Left ventricle myocardium inferior (tissue), 1 donor: ENCODE measurements at regions not wholly inside any gene's neighbourhood (a gene's known extent, or its start where the extent isn't known, plus 50 kb on each side); places are given as distances from the start of the nearest gene placed in this dataset.

ENCODE experiments used
- DNase-seq: peaks from one replicate; pipeline ENCODE4 v3.0.0-alpha.2; 2020
- H3K27ac ChIP-seq: fragments of 200-600 bp; replicated peaks from 2 replicates; pipeline ENCODE4 v1.8.0; 2021
- H3K27me3 ChIP-seq: fragments of 200-600 bp; 2 replicates; pipeline ENCODE4 v1.8.0; 2021; ENCODE audit warnings: low read depth
- H3K36me3 ChIP-seq: fragments of 200-600 bp; 2 replicates; pipeline ENCODE4 v1.8.0; 2021
- H3K4me1 ChIP-seq: fragments of 200-600 bp; 2 replicates; pipeline ENCODE4 v1.8.0; 2021
- H3K4me3 ChIP-seq: fragments of 200-600 bp; 2 replicates; pipeline ENCODE4 v1.8.0; 2021; ENCODE audit warnings: mild to moderate bottlenecking, moderate library complexity
- H3K9me3 ChIP-seq: fragments of 200-600 bp; replicated peaks from 2 replicates; pipeline ENCODE4 v1.8.0; 2021
- CTCF ChIP-seq: fragments of 200-600 bp; IDR thresholded peaks from 2 replicates; pipeline ENCODE4 v1.8.0; 2021; ENCODE audit warnings: antibody characterized with exemption, mild to moderate bottlenecking, borderline replicate concordance
- intact Hi-C: fragments of 100-400 bp; cut with micrococcal nuclease; formaldehyde crosslinking; loops from one replicate; pipeline ENCODE4 v1.11.0; 2022
- donor health status: DM: no; HTN: yes; CAD: no; lungs with severe emphysema.

GRCh38 chr2:185388226-185388625 lies 350.4 kb upstream of the FSIP2 start:
- Histone ChIP-seq H3K27me3 (no peaks in the 10 kb centered on the region), H3K36me3 (no peaks in the 10 kb centered on the region), H3K4me3 (no peak overlapping the region), H3K9me3 (peaks cover 11% of the 10 kb centered on the region), H3K27ac (no peak overlapping the region), H3K4me1 (no peaks in the 10 kb centered on the region)
- intact Hi-C loops = no loop called here
- no peak for TF ChIP-seq CTCF
- no peak for DNase-seq

- Histone ChIP-seq H3K27me3 (no peaks in the 10 kb centered on the region), H3K4me1 (no peaks in the 10 kb centered on the region), H3K27ac (no peak overlapping the region), H3K4me3 (no peak overlapping the region), H3K36me3 (no peaks in the 10 kb centered on the region), H3K9me3 (peaks cover 13% of the 10 kb centered on the region)
- DNase-seq = no peak
- no peak for TF ChIP-seq CTCF
- intact Hi-C loops = no loop called here
Measured at GRCh38 chr2:185391543-185391942, 347.1 kb upstream of the FSIP2 start.

GRCh38 chr2:185393091-185393490 lies 345.5 kb upstream of the FSIP2 start:
- Histone ChIP-seq H3K4me3 (no peak overlapping the region), H3K27me3 (no peaks in the 10 kb centered on the region), H3K4me1 (no peaks in the 10 kb centered on the region), H3K36me3 (no peaks in the 10 kb centered on the region), H3K9me3 (peaks cover 28% of the 10 kb centered on the region), H3K27ac (no peak overlapping the region)
- intact Hi-C loops = no loop called here
- TF ChIP-seq CTCF = no peak
- no peak for DNase-seq

DNA sequence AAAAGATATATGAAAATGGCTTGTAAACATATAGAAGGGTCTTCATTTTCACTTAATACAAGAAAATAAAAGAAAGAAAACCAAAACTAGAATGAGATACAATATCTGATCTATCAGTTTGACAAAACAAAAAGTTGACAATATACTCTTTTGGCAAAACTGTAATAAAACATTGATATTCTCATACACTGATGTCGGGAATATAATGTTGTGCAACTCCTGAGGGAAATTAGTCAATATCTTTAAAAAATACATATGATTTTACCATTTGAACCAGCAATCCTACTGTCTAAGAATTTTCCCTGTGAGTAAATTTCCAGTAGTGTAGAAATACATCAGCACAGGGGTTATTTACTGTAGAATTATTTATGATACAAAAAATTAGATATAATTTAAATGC lies 336.1 kb upstream of the FSIP2 start:
- no peak for DNase-seq
- intact Hi-C loops = no loop called here
- Histone ChIP-seq H3K9me3 (peaks cover 7% of the 10 kb centered on the region), H3K36me3 (no peaks in the 10 kb centered on the region), H3K4me3 (no peak overlapping the region), H3K4me1 (no peaks in the 10 kb centered on the region), H3K27me3 (no peaks in the 10 kb centered on the region), H3K27ac (no peak overlapping the region)
- no peak for TF ChIP-seq CTCF

DNA sequence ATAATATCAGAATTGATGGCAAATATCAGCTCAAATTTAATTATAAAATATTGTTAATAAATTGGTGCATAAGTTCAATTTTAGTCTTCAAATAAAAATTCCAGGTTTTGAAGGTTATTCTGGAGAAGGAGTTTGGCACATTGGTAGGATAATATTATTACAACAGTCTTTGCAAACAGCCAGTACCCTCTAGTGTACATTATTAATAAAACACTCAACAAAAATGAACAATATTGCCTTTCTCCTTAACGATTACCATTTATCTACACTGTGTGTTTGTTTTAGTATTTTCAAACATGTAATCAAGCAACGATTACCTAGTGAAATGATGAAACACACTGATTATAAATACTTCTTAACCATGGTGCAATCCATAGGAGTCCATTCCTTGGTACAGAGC lies 334.0 kb upstream of the FSIP2 start:
- no peaks in the 10 kb centered on the region for H3K36me3 ChIP-seq
- H3K4me3 ChIP-seq = no peak overlapping the region
- H3K27ac ChIP-seq = no peak overlapping the region
- H3K4me1 ChIP-seq = no peaks in the 10 kb centered on the region
- no peak for DNase-seq
- no peaks in the 10 kb centered on the region for H3K9me3 ChIP-seq
- intact Hi-C loops = no loop called here
- no peak for TF ChIP-seq CTCF
- no peaks in the 10 kb centered on the region for H3K27me3 ChIP-seq

- H3K4me3 ChIP-seq = no peak overlapping the region
- H3K27ac ChIP-seq = no peak overlapping the region
- no peak for TF ChIP-seq CTCF
- no peaks in the 10 kb centered on the region for H3K36me3 ChIP-seq
- no peaks in the 10 kb centered on the region for H3K4me1 ChIP-seq
- no peaks in the 10 kb centered on the region for H3K27me3 ChIP-seq
- H3K9me3 ChIP-seq = peaks cover 20% of the 10 kb centered on the region
- no peak for DNase-seq
- intact Hi-C loops = no loop called here
Measured at GRCh38 chr2:185417111-185417510, 321.5 kb upstream of the FSIP2 start.
